Epithelial cell of esophagus (primary cell): ENCODE measurements at regions not wholly inside any gene's neighbourhood (a gene's known extent, or its start where the extent isn't known, plus 50 kb on each side); places are given as distances from the start of the nearest gene placed in this dataset.
A peak's percentile ranks its signal among the peaks of the same experiment; 100 is the strongest.

Experiments
- DNase-seq: peaks from one replicate; pipeline ENCODE4 v3.0.0; 2010; ENCODE audit warnings: low read depth
- H3K4me3 ChIP-seq: 2 replicates; pipeline ENCODE4 v1.5.1; 2011; ENCODE audit warnings: mild to moderate bottlenecking, low read length, control low read depth
- TF ChIP-seq, protein P1 (sequence below): IDR thresholded peaks from 2 replicates; pipeline ENCODE4 v1.5.1; 2011; ENCODE audit warnings: low read depth, mild to moderate bottlenecking, low read length, control low read depth, inconsistent platforms; ENCODE audit not compliant: insufficient read depth; ENCODE audit errors: missing control alignments

DNA sequence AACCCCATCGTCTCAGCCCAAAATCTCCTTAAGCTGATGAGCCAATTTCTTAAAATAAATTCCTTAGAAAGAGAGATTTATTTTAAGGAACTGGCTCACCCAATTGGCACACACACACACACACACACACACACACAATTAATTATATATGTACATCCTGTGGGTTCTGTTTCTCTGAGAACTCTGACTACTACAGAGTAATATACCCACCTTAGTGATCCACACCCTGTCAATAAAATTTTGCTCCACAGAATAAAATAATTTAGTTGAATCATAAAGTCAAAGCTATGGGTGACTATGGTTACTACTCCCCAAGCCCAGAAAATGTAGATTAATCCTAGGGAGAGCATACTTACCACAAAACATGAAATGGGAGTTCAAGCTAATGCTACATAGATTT, 131.0 kb downstream of the DMAC1 start:
- TF ChIP-seq, protein P1, sequence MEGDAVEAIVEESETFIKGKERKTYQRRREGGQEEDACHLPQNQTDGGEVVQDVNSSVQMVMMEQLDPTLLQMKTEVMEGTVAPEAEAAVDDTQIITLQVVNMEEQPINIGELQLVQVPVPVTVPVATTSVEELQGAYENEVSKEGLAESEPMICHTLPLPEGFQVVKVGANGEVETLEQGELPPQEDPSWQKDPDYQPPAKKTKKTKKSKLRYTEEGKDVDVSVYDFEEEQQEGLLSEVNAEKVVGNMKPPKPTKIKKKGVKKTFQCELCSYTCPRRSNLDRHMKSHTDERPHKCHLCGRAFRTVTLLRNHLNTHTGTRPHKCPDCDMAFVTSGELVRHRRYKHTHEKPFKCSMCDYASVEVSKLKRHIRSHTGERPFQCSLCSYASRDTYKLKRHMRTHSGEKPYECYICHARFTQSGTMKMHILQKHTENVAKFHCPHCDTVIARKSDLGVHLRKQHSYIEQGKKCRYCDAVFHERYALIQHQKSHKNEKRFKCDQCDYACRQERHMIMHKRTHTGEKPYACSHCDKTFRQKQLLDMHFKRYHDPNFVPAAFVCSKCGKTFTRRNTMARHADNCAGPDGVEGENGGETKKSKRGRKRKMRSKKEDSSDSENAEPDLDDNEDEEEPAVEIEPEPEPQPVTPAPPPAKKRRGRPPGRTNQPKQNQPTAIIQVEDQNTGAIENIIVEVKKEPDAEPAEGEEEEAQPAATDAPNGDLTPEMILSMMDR = no peak

GRCh38 chr9:7665874-7666273, 133.7 kb downstream of the DMAC1 start:
- TF ChIP-seq, protein P1 = no peak
- no peak overlapping the region for H3K4me3 ChIP-seq
- peak; percentile 11 for DNase-seq

More for the DNA sequence above, 131.0 kb downstream of the DMAC1 start:
- DNase-seq = no peak
- no peak overlapping the region for H3K4me3 ChIP-seq

DNA sequence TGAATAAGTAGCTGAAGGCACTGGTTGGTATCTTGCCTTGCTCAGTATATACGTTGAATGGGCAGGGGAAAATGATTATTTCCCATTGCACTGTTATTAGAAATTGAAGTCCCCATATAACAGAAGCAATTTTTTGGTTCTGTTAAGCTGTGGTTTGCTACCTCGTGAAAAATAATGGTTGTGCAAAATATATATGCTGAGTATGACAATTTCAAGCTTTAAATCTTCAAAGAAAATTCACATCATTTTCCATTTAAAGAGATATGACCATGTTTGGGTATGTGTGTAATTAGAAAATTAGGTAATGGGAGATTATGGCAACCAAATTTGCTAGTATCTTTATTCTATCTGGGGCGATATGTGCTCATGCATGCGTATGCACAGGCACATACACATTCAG, 139.8 kb downstream of the DMAC1 start:
- DNase-seq = no peak
- no peak overlapping the region for H3K4me3 ChIP-seq
- TF ChIP-seq, protein P1 = no peak

- DNase-seq = peak; percentile 36
- no peak overlapping the region for H3K4me3 ChIP-seq
- TF ChIP-seq, protein P1 = no peak
Observed at GRCh38 chr9:7656636-7657035, 142.9 kb downstream of the DMAC1 start.

DNA sequence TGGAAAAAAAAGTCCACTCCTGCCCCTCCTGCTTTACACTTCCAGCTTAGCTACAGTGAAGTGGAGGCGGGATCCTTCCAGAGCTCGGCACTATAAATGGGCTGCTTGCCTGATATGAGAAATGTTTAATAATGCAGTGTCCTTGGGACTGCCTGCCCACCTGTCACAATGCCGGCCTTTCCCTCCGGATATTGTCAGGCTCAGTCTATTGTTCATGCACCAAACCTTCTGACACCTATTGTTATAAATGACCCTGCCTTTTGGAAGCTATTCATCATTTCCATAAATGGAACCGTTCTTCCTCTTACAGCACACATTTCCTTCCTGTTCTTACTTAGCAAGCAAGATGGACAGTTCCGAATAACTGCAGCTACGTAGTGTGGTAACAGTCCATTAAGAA, 146.3 kb downstream of the DMAC1 start:
- TF ChIP-seq, protein P1 = no peak
- DNase-seq = no peak
- H3K4me3 ChIP-seq = no peak overlapping the region

- H3K4me3 ChIP-seq = no peak overlapping the region
- TF ChIP-seq, protein P1 = no peak
- DNase-seq = no peak
Observed at GRCh38 chr9:7640231-7640630, 159.3 kb downstream of the DMAC1 start.

GRCh38 chr9:7639471-7639870, 160.1 kb downstream of the DMAC1 start:
- TF ChIP-seq, protein P1 = no peak
- no peak overlapping the region for H3K4me3 ChIP-seq
- DNase-seq = no peak
